ENCODE measurements at regions not wholly inside any gene's neighbourhood (a gene's known extent, or its start where the extent isn't known, plus 50 kb on each side); places are given as distances from the start of the nearest gene placed in this dataset.
"Not testable (repeated sequence)": the region's sequence is repeated elsewhere in the genome, so short reads cannot be mapped to it uniquely, and the experiment has no call there.

DNA sequence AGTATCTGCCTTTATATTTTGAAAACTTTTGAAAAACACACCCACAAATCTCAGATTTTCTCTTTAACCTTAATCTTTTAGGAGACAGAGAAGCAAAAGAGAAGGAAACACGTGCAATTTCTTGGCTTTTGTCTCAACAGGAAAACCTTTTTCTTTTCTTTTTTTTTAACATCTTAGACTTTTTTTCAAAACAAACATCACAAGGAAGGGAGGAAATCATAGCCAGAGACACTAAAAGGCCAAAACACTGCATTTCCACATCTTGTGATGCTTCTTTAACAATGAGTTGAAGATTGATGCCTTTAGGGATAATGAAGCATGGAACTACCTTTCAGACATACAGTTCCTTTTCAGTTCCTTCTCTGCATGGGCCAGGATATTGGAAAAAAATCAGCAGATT lies 136.6 kb upstream of the NRBF2 start:
- no peak for DNase-seq

DNA sequence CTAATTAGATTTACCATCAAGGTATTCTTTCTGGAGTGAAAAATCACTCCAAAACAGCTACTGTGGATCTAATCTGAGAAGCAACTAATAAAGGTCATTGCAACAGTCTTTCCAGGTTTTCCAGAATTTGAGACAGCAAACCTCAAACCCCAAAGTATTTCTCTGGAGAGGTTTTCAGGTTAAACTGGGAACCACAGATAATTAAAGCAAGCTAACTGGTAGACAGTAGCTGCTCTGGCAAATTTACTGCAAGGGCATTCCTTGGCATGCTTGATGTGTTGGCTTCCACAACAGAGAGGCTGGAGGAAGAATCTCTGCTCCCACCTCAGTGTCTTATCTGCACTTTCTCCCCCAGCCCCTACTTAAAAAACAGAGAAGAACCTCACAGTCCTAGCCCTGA lies 140.0 kb upstream of the NRBF2 start:
- DNase-seq: no peak

DNA sequence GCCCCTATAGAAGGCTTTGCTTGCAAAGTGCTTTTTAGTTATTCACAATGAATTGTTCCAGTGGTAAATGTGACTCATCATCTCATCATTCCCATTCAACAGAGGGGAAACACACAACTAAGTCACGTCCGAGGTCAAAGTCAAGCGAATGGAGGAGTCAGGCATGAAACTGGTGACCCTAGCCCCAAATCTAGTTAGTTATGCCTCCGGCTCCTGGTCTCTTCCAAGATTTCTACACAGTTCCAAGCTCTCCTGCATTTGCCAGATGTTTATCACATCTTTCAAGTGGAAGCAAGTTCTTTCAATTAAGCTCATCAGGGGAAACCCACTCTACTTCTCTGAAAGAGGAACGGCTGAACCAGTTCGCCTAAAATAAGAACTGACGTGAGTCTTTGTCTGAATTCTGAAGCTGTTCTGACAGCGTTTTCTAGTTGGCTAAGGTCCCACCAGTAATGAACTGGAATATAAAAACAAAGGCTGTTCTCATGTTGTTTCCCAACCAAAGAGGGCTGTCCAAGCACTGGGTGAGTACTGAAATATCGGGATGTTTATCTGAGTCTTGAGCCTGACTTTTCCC lies 140.9 kb upstream of the NRBF2 start:
- no peak for DNase-seq

DNA sequence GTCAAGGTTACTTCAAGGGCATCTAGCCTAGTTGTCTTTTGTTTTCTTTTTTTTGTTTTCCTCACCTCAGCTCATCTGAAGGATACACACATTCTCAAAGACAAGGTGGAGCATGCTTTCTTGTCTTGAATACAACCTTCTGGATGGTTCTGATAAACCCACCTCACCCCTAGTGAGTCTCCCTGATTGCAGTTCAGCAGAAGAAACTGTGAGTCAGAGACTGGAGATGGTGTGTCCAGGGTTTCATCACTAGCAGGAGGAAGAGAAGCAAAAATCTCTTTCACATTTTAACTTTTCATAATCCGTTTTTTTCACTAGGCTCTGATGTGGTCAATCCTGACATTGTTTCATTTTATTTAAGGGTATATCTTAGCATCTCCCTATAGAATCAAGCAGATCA lies 143.0 kb upstream of the NRBF2 start:
- no peak for DNase-seq

DNA sequence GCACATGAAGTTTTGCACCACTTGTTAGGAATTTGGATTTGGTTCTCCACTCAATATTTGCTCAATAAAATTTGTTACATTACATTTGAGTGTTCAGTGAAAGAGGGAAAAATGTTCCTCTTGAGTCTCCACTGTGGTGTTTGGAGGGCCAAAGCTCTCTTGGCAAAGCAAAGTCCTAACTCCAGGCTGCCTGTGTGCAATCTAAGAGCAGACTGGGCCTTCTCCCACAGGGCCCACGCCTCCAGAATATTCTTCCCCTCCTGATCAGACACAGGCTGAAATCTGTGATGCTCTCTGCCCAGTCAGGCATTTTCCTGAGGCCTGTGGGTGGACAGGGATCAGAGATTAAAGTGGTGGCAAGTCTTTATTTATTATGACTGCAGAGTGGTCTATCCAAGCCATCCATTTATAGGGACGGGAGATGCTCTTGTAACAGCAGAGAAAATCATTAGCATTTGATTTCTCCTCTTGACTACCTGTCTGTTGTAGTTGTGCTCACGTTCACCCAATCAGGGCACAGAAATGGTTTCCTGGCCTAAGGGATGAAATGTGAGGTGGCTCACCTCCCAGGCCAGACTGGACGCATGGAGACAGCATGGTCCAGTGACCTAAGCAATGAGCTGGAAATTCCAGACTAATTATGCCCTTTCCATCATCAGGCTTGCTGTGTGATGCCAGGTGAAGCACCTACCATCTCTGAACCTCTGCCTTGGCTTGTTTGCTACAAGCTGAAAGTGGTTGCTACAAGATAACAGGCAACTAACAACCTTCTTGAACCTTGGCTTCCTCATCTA lies 147.1 kb upstream of the NRBF2 start:
- no peak for DNase-seq

DNA sequence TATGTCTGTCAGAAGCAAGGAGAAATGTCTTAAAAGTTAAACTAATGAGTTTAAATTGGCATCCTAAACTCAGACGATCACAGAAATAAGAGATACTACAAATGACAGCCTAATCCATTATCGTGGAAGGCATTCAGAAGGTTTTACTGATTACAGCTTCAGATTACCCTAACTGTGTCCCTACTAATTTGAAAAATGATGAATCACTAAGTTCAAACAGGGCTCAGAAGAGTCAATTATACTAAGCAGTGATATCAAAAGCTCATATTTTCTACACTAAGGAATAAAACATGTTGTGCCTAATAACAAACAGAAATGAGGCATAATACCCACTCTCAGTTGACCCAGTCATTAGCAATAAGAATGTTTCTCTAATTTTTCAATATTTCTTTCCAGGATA lies 152.0 kb upstream of the NRBF2 start:
- DNase-seq: no peak

DNA sequence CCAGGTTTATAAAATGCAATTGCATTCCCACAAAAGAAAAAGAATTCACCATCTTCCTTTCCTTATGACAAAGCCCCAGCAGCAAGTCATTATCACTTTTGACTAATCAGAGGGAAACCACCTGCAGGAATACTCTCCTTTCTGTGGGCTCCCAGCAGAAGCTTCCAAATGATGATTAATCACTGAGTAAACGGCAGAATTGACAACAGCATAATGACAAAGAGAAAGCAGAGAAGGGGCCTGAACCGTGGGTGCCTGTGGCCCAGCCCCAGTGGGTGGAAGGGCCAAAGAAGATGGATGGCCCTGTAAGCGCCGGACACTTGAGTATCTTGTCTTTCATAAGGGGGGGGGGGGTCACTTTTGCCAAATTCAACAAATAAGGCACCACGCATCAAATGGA lies 152.4 kb upstream of the NRBF2 start:
- DNase-seq: peak in 1 of 2 donors; percentile 16

DNA sequence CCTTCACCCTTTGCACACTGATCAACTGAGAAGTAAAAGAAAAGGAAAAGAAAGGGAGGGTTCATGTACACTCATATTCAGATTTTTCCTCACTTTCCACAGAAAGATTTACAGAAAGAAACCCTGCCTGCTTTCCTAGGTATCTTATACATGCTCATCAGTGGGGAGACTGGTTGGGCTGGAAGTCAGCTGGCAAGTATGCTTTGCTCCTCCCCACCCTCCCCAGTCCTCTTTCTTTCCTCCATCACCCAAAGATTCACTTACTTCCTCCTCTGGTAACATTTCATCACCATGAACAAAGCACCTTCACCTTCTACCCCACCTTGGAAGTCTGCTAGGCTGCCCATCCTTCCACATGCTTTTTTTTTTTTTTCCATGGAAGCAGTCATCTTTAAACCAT lies 153.2 kb upstream of the NRBF2 start:
- DNase-seq: no peak

DNA sequence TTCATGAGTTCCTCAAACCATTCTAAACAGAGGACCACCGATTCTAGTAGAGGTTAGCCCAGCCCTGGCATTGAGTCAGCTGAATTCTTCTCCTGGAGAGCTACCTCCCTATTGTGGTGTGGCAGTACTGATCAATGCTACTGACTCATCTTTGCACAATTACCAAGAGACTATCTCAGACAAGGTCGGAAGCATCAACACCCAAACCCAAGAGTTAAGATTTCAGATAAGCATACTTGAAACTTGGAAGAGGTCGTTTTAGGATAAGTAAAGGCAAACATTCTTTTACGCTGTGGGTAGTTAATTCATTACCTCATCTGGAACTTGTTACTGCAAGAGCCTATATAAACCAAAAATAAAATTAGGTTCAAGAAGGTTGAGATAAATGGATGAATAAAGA lies 154.6 kb upstream of the NRBF2 start:
- no peak for DNase-seq

DNA sequence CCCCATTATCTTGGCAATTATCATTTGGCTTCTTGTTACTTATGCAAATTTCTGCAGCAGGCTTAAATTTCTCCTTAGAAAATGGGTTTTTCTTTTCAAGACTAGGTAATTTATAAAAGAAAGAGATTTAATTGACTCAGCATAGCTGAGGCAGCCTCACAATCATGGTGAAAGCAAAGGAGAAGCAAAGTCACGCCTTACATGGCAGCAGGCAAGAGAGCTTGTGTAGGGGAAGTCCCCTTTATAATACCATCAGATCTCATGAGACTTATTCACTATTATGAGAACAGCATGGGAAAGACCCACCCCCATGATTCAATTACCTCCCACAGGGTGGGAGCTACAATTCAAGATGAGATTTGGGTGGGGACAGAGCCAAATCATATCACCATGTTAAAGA lies 158.3 kb upstream of the NRBF2 start:
- DNase-seq: not testable (repeated sequence)

DNA sequence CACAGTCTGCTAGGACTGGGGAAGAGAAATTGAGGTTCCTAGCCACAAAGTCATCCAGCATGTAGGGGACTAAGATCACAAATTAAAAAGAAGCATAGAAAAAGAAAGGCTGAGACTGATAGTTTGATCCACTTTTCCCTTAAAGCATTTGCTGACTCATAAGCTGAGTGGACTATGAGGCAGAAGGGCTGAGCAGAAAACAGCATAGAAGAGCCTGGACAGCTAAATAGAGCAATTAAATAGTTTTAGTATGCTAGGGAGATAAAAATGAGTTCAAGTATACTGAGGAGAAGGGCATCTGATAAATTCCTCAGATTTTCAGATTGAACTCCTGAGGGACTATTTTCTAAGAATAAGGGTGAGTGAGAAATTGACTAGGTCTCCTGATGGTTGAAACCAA lies 155.9 kb upstream of the EGR2 start:
- DNase-seq: no peak

DNA sequence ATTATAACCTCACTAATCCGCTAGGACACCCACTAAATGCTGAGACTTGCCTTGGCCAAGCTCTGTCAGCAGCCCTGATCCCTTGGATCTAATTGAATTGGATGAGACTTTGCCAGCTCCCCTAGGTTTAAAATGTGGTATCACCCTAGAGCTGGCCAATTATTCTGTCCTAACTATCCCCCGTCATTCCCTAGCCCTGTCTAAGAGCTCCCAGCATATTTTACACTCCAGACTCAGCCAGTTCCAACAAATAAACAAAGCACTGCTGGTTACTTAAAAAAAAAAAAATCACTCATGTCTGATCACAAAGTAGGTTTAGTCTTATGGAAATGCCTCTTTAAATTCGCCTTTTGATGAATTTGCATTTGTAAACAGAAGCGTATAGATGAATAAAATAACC lies 147.9 kb upstream of the EGR2 start:
- no peak for DNase-seq

DNA sequence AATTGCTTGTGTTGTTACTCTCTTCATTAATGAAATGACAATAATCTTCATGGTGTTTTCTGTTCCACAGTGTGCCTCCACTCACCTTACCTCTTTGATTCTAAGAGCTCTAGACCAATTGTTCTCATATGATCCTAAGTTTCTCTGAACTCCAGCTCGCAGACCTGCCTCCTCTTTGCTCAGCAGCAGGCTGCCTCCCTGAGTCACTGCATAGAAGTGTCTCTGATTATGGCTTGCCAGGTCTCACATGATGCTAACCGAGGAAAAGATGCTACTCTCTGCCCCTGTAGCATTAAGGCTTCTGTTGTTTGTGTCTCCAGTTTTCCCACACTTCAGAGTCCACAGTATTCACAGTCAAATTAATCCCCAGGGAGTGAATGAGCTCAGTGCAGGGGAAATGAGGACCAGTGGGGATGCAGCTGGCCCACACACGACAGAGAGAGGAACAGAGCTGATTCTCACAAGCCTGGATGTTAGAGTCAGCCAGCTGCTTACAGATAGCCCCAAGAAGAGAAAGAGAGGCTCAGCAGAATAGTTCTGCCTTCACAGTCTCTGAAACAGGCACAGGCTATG lies 145.9 kb upstream of the EGR2 start:
- DNase-seq: no peak

DNA sequence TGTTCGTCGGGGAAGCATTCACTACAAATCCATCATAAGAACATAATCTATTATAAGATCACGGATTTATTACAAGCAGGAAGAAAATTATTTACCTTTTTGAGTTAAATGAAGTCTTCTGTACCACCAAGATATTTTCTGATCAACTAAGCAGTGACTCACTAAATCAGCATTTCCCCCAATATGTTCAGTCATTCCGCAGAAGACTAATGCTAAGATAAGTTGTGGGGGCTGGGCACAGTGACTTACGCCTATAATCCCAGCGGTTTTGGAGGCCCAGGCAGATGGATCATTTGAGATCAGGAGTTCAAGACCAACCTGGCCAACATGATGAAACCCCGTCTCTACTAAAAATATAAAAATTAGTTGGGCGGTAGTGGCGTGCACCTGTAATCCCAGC lies 144.2 kb upstream of the EGR2 start:
- no peak for DNase-seq

DNA sequence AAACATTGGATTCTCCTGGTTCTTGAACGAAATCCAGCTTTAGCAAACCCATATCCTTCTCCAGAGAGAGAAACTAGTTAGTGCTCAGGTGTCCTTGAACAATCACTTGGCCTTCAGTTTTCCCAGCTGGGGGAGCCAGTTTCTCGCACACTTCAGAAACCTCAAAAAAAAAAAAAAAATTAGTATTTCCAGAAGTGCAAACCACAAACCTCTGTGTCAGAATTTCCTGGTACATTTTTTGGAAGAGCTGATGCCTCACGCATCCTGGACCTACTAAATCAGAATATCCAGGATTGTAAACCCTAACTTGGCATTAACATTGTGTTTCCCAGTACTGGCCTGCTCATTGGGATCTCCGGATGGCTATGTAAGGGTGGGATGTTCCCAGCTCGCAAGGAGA lies 143.4 kb upstream of the EGR2 start:
- no peak for DNase-seq

DNA sequence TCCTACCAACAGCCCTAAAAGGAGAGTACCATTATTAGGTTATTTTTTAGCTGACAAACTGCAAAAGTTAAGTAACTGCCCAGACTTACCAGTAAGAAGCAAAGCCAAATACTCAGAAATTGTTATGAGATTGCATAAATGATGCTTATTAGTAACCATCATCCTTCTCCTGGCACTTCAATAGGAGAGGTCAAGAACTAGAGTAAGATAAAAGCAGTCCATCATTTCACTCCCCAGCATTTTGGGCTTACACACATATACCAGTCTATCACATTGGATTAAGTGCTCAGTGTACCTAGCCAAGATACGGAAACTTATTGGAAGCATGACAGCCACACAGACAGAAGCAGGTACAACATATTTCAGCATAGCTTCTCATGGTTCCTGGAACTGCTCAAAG lies 142.8 kb upstream of the EGR2 start:
- no peak for DNase-seq

DNA sequence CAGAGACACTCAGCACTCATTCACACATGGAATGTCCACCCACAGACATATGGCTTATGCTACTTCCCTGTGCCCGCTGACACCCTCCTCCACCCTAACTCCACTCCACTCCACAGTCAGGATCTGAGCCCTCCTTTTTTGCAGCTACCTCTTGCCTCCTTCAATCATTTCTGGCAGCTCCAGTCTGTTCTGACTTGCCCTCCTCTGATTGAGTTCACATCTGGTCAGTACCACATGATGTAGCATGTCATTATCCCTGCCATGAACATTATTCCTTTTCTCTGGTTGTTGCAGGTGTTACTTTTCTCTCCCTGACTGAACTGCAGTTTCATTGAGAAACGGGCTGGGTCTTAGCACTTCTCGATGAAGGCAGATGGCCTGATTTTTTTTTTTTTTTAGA lies 130.1 kb upstream of the EGR2 start:
- DNase-seq: no peak

DNA sequence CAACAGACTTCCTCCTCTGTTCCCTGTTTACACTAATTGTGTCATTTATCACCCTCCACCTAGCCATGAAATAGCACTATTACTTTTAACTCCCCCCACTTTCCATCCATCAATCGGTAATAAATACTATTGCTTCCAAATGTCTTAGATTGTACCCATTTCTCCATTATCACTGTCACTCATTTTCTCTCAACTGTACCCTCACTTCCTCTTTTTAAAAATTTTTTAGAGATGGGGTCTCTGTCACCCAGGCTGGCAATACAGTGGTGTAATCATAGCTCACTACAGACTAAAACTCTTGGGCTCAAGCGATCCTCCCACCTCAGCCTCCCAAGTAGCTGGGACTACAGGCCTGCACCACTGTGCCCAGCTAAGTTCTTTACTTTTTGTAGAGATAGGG lies 123.5 kb upstream of the EGR2 start:
- DNase-seq: no peak

DNA sequence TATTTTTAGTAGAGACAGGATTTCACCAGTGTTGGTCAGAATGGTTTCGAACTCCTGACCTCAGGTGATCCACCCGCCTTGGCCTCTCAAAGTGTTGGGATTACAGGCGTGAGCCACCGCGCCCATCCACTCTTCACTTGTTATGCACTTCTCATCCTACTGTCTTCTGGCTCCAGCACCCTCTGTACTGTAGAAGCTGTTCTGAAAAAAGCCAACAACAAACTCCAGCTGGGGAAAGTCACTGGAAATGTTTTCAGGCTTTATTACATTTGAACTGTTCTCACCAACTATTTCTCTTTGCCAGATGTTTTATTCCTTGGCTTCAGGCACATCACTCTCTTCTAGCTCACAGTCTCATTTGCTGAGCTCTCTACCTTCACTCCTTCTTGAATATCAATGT lies 122.5 kb upstream of the EGR2 start:
- DNase-seq: no peak

DNA sequence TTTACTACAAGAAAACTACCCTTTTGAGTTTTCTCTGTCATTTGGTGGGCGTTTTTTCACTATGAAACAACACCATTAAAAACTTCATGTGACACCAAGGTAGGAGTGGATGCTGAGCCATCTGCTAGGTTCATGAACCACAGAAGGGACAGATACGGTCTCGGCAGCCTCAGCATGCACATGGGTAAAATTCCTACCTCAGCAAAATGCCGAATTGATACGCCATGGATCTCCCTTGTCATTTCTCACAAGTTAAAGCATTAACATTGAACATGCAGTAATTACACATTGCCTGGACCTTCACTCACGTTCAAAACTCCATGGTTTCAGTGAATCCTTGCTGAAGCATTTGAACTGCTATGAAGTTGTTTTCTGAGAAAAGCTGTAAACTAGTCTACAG lies 121.5 kb upstream of the EGR2 start:
- DNase-seq: no peak

DNA sequence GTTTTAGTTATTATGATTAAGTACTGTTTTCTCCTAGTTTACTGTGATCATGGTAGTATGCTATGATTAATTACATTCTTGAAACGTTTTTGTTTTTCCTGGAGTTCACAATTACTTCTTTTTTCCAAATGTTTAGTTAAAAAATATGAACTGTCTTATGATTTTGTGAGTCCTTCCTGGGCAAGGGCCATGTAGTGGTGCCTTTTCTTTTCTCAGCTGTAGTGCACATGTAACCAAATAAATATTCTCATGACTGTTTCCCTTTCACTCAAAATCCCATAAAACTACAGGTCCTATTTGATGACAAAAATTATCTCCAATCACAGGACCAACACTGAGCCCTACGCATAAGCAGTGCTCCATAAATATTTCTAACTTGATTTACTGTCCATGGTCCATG lies 118.9 kb upstream of the EGR2 start:
- DNase-seq: no peak

DNA sequence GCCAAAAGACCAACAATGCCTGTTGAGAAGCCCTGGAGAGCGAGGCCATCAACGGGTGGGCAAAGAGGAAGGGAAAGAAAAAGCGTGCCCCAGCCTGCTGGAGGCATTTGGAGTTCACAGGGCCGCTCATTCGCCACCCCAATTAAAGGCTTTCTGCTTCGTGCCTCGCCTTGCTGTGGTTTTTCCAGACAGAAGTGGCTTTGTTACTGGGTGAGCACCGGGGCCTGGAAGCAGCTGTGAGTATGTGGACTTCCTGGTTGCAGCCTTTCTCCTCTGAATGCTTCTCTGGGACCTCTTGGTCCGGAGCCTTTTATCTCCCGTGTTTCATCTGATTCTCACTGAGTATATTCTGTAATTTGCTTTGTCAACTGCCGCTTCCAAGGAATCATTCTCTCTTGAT lies 118.1 kb upstream of the EGR2 start:
- no peak for DNase-seq

DNA sequence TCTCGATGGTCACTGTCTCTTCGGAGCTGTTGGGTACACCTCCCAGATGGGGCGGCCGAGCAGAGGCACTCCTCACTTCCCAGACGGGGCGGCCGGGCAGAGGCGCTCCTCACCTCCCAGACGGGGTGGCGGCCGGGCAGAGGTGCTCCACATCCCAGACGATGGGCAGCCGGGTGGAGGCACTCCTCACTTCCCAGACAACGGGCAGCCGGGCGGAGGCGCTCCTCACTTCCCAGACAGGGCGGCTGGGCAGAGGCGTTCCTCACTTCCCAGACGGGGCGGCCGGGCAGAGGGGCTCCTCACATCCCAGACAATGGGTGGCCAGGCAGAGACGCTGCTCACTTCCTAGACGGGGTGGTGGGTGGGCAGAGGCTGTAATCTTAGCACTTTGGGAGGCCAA lies 112.6 kb upstream of the EGR2 start:
- not testable (repeated sequence) for DNase-seq

DNA sequence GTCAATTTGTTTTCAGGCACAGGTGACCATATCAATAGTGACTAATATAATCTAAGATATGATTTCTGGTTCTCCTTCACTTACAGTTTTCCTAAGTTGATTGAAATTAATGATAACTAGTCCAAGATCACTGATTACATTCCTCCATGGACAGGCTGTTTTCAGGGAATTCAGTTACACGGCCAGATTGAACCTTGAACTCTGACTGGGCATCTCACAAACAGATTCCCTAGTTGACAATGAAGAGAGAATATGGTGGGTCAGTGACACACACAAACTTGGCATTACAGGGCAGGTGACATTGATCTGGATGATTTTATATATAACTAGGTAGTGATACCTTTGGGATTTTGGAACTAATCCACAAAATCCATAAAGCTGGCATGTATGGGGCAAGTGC lies 110.2 kb upstream of the EGR2 start:
- no peak for DNase-seq

DNA sequence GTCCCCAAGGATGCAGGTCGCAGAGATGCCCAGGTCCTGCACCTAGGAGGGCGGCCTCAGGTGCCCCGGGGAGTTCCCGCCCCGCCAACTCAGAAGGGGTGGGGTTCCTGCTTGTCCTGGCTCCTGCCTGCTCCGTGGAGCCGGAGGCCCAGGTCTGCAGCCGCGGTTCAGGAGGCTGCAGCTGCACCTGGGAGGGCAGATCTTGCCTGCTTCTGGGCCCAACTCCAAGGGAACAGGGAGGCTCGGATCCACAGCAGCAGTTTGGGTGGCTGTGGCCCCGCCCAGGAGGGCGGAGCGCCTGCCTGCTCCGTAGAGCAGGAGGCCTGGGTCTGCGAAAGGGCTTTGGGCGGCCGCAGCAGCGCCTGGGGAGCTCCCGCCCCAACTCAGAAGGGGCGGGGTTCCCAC lies 108.2 kb upstream of the EGR2 start:
- no peak for DNase-seq

Data from stimulated activated CD4-positive, alpha-beta T cell treated with anti-CD3 and anti-CD28 coated beads, Interleukin-2, amount 100 ng/mL, for 48 hours (primary cell).